Peyer's patch (tissue), 4 donors: ENCODE measurements at regions not wholly inside any gene's neighbourhood (a gene's known extent, or its start where the extent isn't known, plus 50 kb on each side); places are given as distances from the start of the nearest gene placed in this dataset.
"Not testable (repeated sequence)": the region's sequence is repeated elsewhere in the genome, so short reads cannot be mapped to it uniquely, and the experiment has no call there.

Experiments used
- DNase-seq, 3 donors: peaks; one replicate each; pipeline ENCODE4 v3.0.0-alpha.2; 2017 to 2019
- H3K27ac ChIP-seq, 4 donors: fragments of 200-600 bp; sonication (generic); one replicate each; pipeline ENCODE4 v1.5.1; 2016 to 2019
- H3K27me3 ChIP-seq, 2 donors: fragments of 200-600 bp; sonication (generic); one replicate each; pipeline ENCODE4 v1.5.1; 2019
- H3K36me3 ChIP-seq, 3 donors: fragments of 200-600 bp; sonication (generic); one replicate each; pipeline ENCODE4 v1.5.1; 2016 to 2019
- H3K4me1 ChIP-seq, 4 donors: fragments of 200-600 bp; sonication (generic); one replicate each; pipeline ENCODE4 v1.5.1; 2016 to 2019
- H3K4me3 ChIP-seq, 4 donors: fragments of 200-600 bp; sonication (generic); 1 replicate in 3 of 4; 2 replicates in 1 of 4; pipeline ENCODE4 v1.5.1; 2016 to 2019; ENCODE audit warnings: mild to moderate bottlenecking in 1 of 4
- H3K9me3 ChIP-seq, 4 donors: fragments of 200-600 bp; sonication (generic); one replicate each; pipeline ENCODE4 v1.5.1; 2016 to 2019; ENCODE audit warnings: mild to moderate bottlenecking in 1 of 4
- POLR2A ChIP-seq, 2 donors: fragments of 450-650 bp; IDR thresholded peaks; one replicate each; pipeline ENCODE4 v1.5.1; 2017; ENCODE audit warnings: antibody characterized with exemption in 2 of 2, mild to moderate bottlenecking in 2 of 2, moderate library complexity in 2 of 2
- TF ChIP-seq, protein P1 (sequence below), 6 experiments: fragments of 450-650 bp in 4 of 6; fragments of 200-600 bp in 2 of 6; sonication (generic) in 1 of 6; IDR thresholded peaks; one replicate each; pipeline ENCODE4 v1.5.1; 2017 to 2019; ENCODE audit warnings: antibody characterized with exemption in 6 of 6, mild to moderate bottlenecking in 3 of 6, moderate library complexity in 1 of 6

DNA sequence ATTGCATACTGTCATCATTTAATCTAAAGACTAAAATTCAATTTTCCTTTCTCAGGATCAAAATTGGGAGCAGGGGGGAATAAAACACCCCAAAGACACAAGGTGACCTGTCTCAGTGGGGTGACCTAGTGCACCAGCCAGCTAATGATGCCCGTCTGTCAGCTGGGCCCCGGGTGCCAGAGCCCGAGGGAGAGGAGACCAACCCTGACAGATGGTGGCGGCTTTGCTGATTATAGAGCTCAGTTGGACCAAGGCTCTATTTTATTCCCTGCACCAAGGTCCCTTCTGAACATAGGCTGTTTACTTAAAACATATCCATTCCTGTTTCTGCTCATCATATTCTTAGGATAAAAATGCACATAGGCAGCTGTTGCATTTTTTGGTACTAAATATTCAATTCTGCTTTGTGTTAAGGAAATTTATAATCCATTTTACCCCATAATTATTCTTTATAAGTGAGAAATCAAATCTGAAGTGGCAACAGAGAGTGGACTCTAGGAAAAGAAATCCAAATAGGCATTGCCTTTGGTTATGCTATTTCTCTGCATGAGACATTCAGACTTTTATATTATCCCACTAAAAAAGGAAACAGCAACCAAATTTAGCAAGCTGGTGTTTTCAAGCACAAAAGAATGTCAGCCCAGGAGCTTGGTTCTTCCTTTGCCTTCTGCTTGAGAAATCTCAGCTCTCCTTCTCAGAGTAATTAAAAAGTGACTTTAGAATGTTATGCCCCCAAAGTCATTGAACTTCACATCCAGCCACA lies 96.8 kb upstream of the IFNG-AS1 start:
- Histone ChIP-seq H3K4me3 (no peak overlapping the region), H3K4me1 (no peaks in the 10 kb centered on the region), H3K27ac (no peak overlapping the region), H3K9me3 (no peaks in the 10 kb centered on the region), H3K27me3 (no peaks in the 10 kb centered on the region), H3K36me3 (no peaks in the 10 kb centered on the region)
- TF ChIP-seq, protein P1, sequence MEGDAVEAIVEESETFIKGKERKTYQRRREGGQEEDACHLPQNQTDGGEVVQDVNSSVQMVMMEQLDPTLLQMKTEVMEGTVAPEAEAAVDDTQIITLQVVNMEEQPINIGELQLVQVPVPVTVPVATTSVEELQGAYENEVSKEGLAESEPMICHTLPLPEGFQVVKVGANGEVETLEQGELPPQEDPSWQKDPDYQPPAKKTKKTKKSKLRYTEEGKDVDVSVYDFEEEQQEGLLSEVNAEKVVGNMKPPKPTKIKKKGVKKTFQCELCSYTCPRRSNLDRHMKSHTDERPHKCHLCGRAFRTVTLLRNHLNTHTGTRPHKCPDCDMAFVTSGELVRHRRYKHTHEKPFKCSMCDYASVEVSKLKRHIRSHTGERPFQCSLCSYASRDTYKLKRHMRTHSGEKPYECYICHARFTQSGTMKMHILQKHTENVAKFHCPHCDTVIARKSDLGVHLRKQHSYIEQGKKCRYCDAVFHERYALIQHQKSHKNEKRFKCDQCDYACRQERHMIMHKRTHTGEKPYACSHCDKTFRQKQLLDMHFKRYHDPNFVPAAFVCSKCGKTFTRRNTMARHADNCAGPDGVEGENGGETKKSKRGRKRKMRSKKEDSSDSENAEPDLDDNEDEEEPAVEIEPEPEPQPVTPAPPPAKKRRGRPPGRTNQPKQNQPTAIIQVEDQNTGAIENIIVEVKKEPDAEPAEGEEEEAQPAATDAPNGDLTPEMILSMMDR (IDR thresholded peaks at IDR 0.05), result no peak
- DNase-seq, result no peak

DNA sequence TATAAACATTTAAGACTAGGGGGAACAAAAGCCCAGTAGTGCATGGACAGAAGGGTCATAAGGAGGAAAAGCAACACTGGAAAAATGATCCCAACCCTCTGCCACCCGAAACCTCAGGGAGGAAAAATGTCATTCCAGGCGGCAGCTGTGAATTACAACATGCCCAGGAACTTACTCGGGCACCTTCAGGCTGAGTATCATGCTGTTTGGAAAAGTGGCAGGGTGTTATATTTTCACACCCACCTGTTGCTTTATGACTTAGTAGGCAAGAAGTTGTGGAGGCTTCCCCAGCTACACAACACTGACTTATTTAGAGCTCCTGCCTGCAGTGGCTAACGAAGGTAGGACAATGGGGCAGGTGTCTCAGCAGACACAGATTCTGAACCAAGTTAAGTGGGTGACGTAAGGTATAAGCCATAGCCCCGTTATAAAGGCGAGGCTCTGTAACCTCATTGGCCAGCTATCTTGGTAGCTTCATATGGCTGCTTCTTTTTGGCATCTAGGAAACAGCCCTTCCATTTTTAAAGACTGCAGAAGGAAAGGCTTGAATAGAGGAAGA lies 96.1 kb upstream of the IFNG-AS1 start:
- TF ChIP-seq, protein P1 (IDR thresholded peaks at IDR 0.05), result no peak
- no peak for TF ChIP-seq POLR2A (IDR thresholded peaks at IDR 0.05)
- no peaks in the 10 kb centered on the region for H3K27me3 ChIP-seq
- DNase-seq, result no peak
- no peaks in the 10 kb centered on the region for H3K36me3 ChIP-seq
- no peak overlapping the region for H3K4me3 ChIP-seq
- no peak overlapping the region for H3K27ac ChIP-seq
- no peaks in the 10 kb centered on the region for H3K4me1 ChIP-seq
- no peaks in the 10 kb centered on the region for H3K9me3 ChIP-seq

DNA sequence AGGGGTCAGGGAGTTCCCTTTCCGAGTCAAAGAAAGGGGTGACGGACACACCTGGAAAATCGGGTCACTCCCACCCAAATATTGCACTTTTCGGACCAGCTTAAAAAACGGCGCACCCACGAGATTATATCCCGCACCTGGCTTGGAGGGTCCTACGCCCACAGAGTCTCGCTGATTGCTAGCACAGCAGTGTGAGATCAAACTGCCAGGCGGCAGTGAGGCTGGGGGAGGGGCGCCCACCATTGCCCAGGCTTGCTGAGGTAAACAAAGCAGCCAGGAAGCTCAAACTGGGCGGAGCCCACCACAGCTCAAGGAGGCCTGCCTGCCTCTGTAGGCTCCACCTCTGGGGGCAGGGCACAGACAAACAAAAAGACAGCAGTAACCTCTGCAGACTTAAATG lies 88.8 kb upstream of the IFNG-AS1 start:
- H3K9me3 ChIP-seq, DNase-seq, H3K36me3 ChIP-seq, H3K27me3 ChIP-seq, H3K27ac ChIP-seq, H3K4me1 ChIP-seq, H3K4me3 ChIP-seq: not testable (repeated sequence)

DNA sequence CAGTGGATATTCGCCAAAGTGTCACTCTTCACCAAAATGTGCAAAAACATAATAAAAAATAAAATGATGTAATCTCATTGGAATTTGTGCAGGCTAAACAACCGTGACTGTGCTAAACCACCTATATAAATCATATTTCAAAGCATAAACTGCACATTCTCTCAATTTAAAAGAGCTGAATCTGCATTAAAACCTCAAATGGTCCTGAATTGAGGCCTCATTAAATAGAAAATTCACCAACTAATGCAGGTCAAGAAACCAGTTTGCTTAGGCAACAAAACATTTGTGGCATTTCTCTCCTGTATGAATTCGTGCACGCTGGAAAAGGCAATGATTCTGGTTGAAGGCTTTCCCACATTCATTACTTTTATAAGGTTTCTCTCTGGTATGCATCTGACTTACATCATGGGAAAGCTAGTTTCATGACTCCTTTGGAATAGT lies 80.1 kb upstream of the IFNG-AS1 start:
- Histone ChIP-seq H3K4me1 (no peaks in the 10 kb centered on the region), H3K27ac (no peak overlapping the region), H3K36me3 (no peaks in the 10 kb centered on the region), H3K9me3 (no peaks in the 10 kb centered on the region), H3K27me3 (no peaks in the 10 kb centered on the region), H3K4me3 (no peak overlapping the region)
- DNase-seq, result no peak
- TF ChIP-seq, protein P1 (IDR thresholded peaks at IDR 0.05), result no peak
- no peak for TF ChIP-seq POLR2A (IDR thresholded peaks at IDR 0.05)

DNA sequence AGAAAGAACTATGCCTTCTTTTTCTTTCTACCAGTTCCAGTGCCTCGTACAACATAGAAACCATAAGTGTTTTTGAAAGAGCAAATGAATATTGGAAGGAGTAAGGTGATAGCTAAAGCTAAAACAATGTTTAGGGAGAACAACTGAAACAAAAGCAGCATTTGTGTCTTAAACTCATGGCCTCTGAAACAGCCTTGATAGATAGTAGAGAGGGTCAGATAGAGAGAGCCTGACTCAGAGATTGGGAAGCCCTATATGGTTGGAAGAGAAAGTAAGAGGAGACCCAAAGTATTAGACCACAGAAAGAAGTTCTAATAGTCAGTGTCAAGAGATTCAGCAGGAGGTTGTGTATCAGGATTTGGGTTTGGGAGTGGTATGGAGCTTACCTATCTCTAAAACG lies 79.6 kb upstream of the IFNG-AS1 start:
- H3K27me3 ChIP-seq, result no peaks in the 10 kb centered on the region
- no peak overlapping the region for H3K27ac ChIP-seq
- no peak for DNase-seq
- no peaks in the 10 kb centered on the region for H3K36me3 ChIP-seq
- TF ChIP-seq, protein P1 (IDR thresholded peaks at IDR 0.05), result no peak
- no peak for TF ChIP-seq POLR2A (IDR thresholded peaks at IDR 0.05)
- H3K9me3 ChIP-seq, result no peaks in the 10 kb centered on the region
- no peaks in the 10 kb centered on the region for H3K4me1 ChIP-seq
- no peak overlapping the region for H3K4me3 ChIP-seq

DNA sequence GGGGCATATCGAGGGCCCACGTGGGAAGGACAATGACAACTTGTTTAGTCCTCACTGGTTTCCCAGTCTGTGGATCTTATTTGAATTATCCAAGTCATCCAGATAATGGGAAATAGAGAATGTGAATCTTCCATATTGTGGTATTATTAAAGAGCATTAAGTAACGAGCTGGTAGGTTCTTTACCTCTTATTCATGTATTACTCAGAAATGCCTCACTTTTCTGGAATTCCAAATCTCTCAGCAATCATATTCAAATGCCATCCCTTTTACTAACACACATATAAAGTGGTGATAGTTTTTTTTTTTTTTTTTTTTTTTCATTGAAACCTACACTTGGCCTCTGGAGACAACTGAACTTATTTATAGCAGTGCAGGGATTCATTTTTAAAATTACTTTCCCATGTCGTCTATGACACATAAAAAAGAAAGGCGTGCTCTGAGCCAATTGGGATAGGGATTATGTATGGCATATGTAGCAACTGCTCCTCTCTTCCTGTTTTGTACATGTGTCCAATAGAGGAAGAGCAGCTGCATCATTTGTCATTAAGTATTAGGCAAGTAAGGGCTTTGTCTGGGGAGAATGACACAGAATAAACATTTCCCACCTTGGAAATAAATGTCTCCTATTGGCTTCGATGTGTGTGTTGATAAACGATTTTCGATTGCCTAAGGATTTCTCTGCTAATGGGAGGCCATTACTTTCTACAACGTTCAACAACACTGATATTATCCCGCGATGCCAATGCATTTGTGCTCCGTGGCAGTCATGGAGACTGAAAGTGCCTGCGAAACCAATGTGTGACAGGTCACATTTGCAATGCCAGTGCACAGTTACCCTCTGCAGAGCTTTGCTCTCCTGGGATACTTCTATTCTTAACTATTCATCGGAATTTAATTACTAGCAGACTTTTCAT lies 78.6 kb upstream of the IFNG-AS1 start:
- no peak for TF ChIP-seq POLR2A (IDR thresholded peaks at IDR 0.05)
- TF ChIP-seq, protein P1 (IDR thresholded peaks at IDR 0.05), result no peak
- DNase-seq, result no peak
- no peaks in the 10 kb centered on the region for H3K36me3 ChIP-seq
- H3K4me3 ChIP-seq, result no peak overlapping the region
- H3K27me3 ChIP-seq, result no peaks in the 10 kb centered on the region
- no peaks in the 10 kb centered on the region for H3K9me3 ChIP-seq
- no peak overlapping the region for H3K27ac ChIP-seq
- H3K4me1 ChIP-seq, result no peaks in the 10 kb centered on the region
